Mucosa of stomach (tissue), 1 donor: ENCODE measurements at regions not wholly inside any gene's neighbourhood (a gene's known extent, or its start where the extent isn't known, plus 50 kb on each side); places are given as distances from the start of the nearest gene placed in this dataset.

Source experiments
- H3K27me3 ChIP-seq: one replicate; pipeline ENCODE4 v1.7.0; 2013; ENCODE audit warnings: mild to moderate bottlenecking, low read length; ENCODE audit not compliant: control insufficient read depth, insufficient read depth
- H3K36me3 ChIP-seq: one replicate; pipeline ENCODE4 v1.7.0; 2013; ENCODE audit warnings: low read length; ENCODE audit not compliant: control insufficient read depth, insufficient read depth
- H3K4me1 ChIP-seq: one replicate; pipeline ENCODE4 v1.7.0; 2013; ENCODE audit warnings: mild to moderate bottlenecking, low read length; ENCODE audit not compliant: control insufficient read depth, insufficient read depth
- H3K4me3 ChIP-seq: one replicate; pipeline ENCODE4 v1.7.0; 2013; ENCODE audit warnings: low read length
- H3K9ac ChIP-seq: one replicate; pipeline ENCODE4 v1.7.0; 2013; ENCODE audit warnings: mild to moderate bottlenecking, low read length, moderate library complexity
- H3K9me3 ChIP-seq: one replicate; pipeline ENCODE4 v1.7.0; 2013; ENCODE audit warnings: mild to moderate bottlenecking, low read length, moderate library complexity; ENCODE audit not compliant: control insufficient read depth
- donor health status: Pancreatic carcinoma.

DNA sequence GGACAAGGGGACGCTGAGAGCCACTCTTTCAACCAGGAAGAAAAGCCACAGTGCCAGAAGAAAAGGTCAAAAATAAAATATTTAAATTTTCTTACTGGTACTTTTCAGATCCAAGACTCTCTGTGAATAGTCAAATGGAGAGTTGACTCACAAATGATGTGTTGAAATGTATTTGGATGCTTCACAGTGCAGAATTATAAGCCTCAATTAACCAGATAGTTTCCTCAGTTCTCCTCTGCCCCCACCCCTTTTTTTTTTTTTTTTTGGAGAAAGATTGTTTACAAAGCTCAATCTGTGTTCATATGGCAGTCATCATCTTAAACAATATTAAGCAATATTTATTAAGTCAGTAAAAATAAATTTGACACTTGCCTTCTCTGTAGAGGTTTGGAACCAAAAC, 470.8 kb downstream of the FGF9 start:
- Histone ChIP-seq H3K4me3 (no peak overlapping the region), H3K27me3 (no peaks in the 10 kb centered on the region), H3K9me3 (no peaks in the 10 kb centered on the region), H3K9ac (no peak overlapping the region), H3K36me3 (no peaks in the 10 kb centered on the region), H3K4me1 (no peaks in the 10 kb centered on the region)

DNA sequence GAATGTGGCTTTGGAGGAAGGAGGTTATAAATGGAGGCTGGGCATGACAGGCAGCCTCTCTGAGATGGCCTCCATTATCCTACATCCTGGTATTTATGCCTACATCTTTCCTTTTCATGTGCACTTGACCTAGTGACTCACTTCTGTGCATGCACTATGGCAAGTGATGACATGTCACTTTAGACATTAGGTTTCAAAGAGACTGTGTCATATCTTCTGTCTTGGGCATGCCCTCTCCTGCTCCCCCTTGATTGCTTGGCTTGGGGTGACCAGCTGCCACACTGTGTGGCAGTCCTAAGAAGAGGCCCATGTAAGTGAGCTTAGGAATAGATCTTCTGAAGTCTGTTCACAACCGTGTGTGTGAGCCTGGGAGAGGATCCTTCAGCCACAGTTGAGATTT, 472.8 kb downstream of the FGF9 start:
- Histone ChIP-seq H3K9me3 (no peaks in the 10 kb centered on the region), H3K4me3 (no peak overlapping the region), H3K9ac (no peak overlapping the region), H3K4me1 (no peaks in the 10 kb centered on the region), H3K27me3 (no peaks in the 10 kb centered on the region), H3K36me3 (no peaks in the 10 kb centered on the region)

DNA sequence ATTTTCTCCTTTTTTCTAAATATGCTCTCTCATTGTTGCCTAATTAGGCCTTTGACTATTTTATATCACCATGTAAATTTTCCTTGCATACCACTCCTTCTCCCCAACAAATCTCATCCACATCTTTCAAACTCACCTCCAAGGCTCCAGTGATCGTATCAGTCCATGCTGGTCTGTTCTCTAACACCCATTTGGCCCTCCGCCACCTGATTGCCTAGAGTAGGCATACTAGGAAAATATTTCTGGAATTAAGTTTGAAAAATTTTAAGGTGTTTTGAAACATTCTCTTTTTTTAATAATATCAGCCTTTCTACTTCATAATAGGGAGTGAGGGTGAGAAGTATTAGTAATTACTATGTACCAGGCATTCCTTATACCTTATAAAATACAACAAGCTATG, 473.9 kb downstream of the FGF9 start:
- no peaks in the 10 kb centered on the region for H3K27me3 ChIP-seq
- no peaks in the 10 kb centered on the region for H3K36me3 ChIP-seq
- H3K9me3 ChIP-seq, result no peaks in the 10 kb centered on the region
- no peaks in the 10 kb centered on the region for H3K4me1 ChIP-seq
- no peak overlapping the region for H3K4me3 ChIP-seq
- H3K9ac ChIP-seq, result no peak overlapping the region

- Histone ChIP-seq H3K27me3 (no peaks in the 10 kb centered on the region), H3K4me1 (no peaks in the 10 kb centered on the region), H3K9me3 (no peaks in the 10 kb centered on the region), H3K36me3 (no peaks in the 10 kb centered on the region), H3K4me3 (no peak overlapping the region), H3K9ac (no peak overlapping the region)
These were observed 477.3 kb downstream of the FGF9 start for GRCh38 chr13:22148187-22148586.

GRCh38 chr13:22152751-22153150, 481.9 kb downstream of the FGF9 start:
- no peaks in the 10 kb centered on the region for H3K36me3 ChIP-seq
- no peaks in the 10 kb centered on the region for H3K4me1 ChIP-seq
- H3K9me3 ChIP-seq, result no peaks in the 10 kb centered on the region
- no peak overlapping the region for H3K4me3 ChIP-seq
- H3K27me3 ChIP-seq, result no peaks in the 10 kb centered on the region
- no peak overlapping the region for H3K9ac ChIP-seq

DNA sequence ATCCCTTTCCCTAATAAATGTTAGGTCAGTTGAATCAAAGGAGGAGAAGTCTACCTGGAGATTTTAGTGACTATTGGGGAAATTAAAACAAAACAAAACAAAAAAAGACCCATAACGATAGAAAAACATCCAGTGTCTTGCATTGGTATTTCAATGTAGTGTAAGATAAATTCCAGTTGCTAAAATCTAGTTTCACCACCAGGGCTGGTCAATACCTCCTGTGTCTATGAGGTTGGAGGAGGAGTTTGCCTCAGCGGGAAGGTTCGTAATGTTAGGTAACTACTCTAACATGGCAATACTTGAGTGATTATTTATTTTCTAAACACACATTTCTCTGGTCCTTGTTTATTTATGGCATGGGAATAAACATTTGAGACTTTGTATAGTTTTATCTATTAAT, 483.2 kb downstream of the FGF9 start:
- Histone ChIP-seq H3K4me1 (no peaks in the 10 kb centered on the region), H3K27me3 (no peaks in the 10 kb centered on the region), H3K9ac (no peak overlapping the region), H3K4me3 (no peak overlapping the region), H3K9me3 (no peaks in the 10 kb centered on the region), H3K36me3 (no peaks in the 10 kb centered on the region)

GRCh38 chr13:22161871-22162270, 491.0 kb downstream of the FGF9 start:
- Histone ChIP-seq H3K4me1 (no peaks in the 10 kb centered on the region), H3K9ac (no peak overlapping the region), H3K4me3 (no peak overlapping the region), H3K27me3 (no peaks in the 10 kb centered on the region), H3K9me3 (no peaks in the 10 kb centered on the region), H3K36me3 (no peaks in the 10 kb centered on the region)

DNA sequence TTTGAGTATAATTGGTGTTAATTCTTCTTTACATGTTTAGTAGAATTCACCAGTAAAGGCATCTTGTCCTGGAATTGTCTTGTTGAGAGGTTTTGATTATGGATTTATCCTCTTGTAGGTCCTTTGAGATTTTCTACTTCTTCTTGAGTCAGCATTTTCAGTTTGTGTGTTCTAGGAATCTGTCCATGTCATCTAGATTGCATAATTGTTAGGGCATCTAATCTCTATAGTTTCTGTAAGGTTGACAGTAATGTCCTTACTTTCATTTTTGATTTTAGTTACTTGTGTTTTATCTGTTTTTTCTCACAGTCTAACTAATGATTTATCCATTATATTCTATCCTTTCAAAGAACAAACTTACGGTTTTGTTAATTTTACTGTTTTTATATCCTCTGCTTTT, 492.0 kb downstream of the FGF9 start:
- no peaks in the 10 kb centered on the region for H3K36me3 ChIP-seq
- H3K4me3 ChIP-seq, result no peak overlapping the region
- no peak overlapping the region for H3K9ac ChIP-seq
- no peaks in the 10 kb centered on the region for H3K27me3 ChIP-seq
- H3K4me1 ChIP-seq, result no peaks in the 10 kb centered on the region
- no peaks in the 10 kb centered on the region for H3K9me3 ChIP-seq

- Histone ChIP-seq H3K9ac (no peak overlapping the region), H3K36me3 (no peaks in the 10 kb centered on the region), H3K27me3 (no peaks in the 10 kb centered on the region), H3K4me3 (no peak overlapping the region), H3K4me1 (no peaks in the 10 kb centered on the region), H3K9me3 (no peaks in the 10 kb centered on the region)
These were observed 497.7 kb downstream of the FGF9 start for GRCh38 chr13:22168437-22169190.

GRCh38 chr13:22169473-22169872, 498.6 kb downstream of the FGF9 start:
- Histone ChIP-seq H3K4me3 (no peak overlapping the region), H3K9ac (no peak overlapping the region), H3K36me3 (no peaks in the 10 kb centered on the region), H3K9me3 (no peaks in the 10 kb centered on the region), H3K4me1 (no peaks in the 10 kb centered on the region), H3K27me3 (no peaks in the 10 kb centered on the region)

- no peaks in the 10 kb centered on the region for H3K36me3 ChIP-seq
- H3K4me1 ChIP-seq, result no peaks in the 10 kb centered on the region
- no peak overlapping the region for H3K4me3 ChIP-seq
- no peak overlapping the region for H3K9ac ChIP-seq
- H3K27me3 ChIP-seq, result no peaks in the 10 kb centered on the region
- no peaks in the 10 kb centered on the region for H3K9me3 ChIP-seq
These were observed 502.7 kb downstream of the FGF9 start for GRCh38 chr13:22173610-22174009.

DNA sequence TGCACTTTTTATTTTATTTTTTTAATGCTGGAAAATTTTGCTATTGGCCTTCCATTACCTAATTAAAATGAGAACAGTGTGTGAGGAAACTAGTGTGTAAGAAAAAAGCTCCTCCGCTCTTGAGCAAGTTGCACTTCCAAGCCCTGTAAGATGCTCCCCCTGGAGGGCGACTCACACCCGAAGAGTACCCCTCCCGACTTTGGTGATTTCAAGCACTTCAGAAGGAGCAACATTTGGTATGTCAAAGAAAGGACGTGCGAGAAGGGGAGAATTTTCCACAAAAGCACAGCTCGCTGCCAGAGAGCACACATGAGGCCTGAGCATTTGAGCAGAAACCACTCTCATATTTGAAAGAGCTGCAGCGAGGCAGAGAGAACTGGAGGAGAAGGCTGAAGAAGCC, 504.4 kb downstream of the FGF9 start:
- no peaks in the 10 kb centered on the region for H3K9me3 ChIP-seq
- no peaks in the 10 kb centered on the region for H3K36me3 ChIP-seq
- no peak overlapping the region for H3K9ac ChIP-seq
- no peaks in the 10 kb centered on the region for H3K27me3 ChIP-seq
- H3K4me3 ChIP-seq, result no peak overlapping the region
- no peaks in the 10 kb centered on the region for H3K4me1 ChIP-seq

GRCh38 chr13:22175815-22176214, 504.9 kb downstream of the FGF9 start:
- H3K4me1 ChIP-seq, result no peaks in the 10 kb centered on the region
- no peak overlapping the region for H3K4me3 ChIP-seq
- no peaks in the 10 kb centered on the region for H3K36me3 ChIP-seq
- H3K27me3 ChIP-seq, result no peaks in the 10 kb centered on the region
- no peak overlapping the region for H3K9ac ChIP-seq
- no peaks in the 10 kb centered on the region for H3K9me3 ChIP-seq
